ENCODE measurements at regions not wholly inside any gene's neighbourhood (a gene's known extent, or its start where the extent isn't known, plus 50 kb on each side); places are given as distances from the start of the nearest gene placed in this dataset.
A peak's percentile ranks its signal among the peaks of the same experiment; 100 is the strongest.

GRCh38 chr1:34474566-34474965 lies 280.3 kb upstream of the GJB5 start:
- Histone ChIP-seq H3K27me3 (ENCODE audit: control insufficient read depth, insufficient read depth, low read length) (no peaks in the 10 kb centered on the region), H3K4me3 (ENCODE audit: low read depth, low read length) (no peak overlapping the region), H3K36me3 (ENCODE audit: control insufficient read depth, insufficient read depth, low read length) (no peaks in the 10 kb centered on the region)
- TF ChIP-seq, protein P1, sequence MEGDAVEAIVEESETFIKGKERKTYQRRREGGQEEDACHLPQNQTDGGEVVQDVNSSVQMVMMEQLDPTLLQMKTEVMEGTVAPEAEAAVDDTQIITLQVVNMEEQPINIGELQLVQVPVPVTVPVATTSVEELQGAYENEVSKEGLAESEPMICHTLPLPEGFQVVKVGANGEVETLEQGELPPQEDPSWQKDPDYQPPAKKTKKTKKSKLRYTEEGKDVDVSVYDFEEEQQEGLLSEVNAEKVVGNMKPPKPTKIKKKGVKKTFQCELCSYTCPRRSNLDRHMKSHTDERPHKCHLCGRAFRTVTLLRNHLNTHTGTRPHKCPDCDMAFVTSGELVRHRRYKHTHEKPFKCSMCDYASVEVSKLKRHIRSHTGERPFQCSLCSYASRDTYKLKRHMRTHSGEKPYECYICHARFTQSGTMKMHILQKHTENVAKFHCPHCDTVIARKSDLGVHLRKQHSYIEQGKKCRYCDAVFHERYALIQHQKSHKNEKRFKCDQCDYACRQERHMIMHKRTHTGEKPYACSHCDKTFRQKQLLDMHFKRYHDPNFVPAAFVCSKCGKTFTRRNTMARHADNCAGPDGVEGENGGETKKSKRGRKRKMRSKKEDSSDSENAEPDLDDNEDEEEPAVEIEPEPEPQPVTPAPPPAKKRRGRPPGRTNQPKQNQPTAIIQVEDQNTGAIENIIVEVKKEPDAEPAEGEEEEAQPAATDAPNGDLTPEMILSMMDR (IDR thresholded peaks at IDR 0.05; ENCODE audit: insufficient read depth, low read length, severe bottlenecking) = no peak
- peak; percentile 72 for FAIRE-seq
- DNase-seq (ENCODE audit: low read depth) = no peak

DNA sequence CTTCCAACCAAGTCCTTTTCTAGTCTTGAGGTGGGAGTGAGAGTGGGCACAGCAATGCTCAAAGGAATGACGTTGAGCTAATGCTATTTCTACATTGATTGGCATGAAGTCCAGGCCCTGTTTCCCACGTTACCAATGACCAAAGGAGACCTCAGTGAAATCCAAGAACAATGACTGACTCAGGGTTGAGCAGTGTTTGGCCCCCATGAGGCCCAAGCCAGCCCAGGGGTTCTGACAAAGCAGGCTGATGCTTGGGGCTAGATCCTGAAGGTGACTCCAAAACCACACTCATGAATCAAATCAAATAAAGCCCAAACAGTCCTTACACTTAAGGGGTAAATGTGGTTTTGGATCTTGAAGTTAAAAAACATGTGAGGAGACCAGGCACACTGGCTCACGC lies 278.5 kb upstream of the GJB5 start:
- H3K4me3 ChIP-seq (ENCODE audit: low read depth, low read length) = no peak overlapping the region
- FAIRE-seq = no peak
- no peak for DNase-seq (ENCODE audit: low read depth)
- H3K27me3 ChIP-seq (ENCODE audit: control insufficient read depth, insufficient read depth, low read length) = no peaks in the 10 kb centered on the region
- TF ChIP-seq, protein P1 (IDR thresholded peaks at IDR 0.05; ENCODE audit: insufficient read depth, low read length, severe bottlenecking) = no peak
- no peaks in the 10 kb centered on the region for H3K36me3 ChIP-seq (ENCODE audit: control insufficient read depth, insufficient read depth, low read length)

DNA sequence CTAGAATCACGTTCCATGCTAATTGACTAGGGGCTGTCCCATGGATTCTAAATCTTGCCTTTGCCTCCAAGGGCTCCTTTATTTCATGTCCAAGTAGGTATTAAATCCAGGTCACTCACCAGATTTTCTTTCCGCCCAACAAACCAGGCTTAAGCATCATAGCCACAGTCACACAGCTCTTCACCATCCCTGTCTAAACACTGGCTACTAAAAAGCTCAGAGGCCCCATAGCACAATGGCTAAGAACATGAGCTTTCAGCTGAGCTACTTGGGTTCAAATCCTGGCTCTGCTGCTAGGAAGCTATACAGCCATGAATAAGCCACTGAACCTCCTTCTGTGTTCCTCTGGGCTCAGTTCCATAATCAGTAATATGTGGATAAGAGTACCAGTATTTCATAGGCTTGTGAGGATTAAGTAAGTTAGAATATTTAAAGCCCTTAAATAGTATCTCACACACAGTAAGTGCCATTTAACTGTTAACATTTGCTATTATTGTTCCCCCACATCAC lies 277.2 kb upstream of the GJB5 start:
- DNase-seq (ENCODE audit: low read depth) (no peak), FAIRE-seq (no peak)
- TF ChIP-seq, protein P1 (IDR thresholded peaks at IDR 0.05; ENCODE audit: insufficient read depth, low read length, severe bottlenecking) = no peak
- no peaks in the 10 kb centered on the region for H3K36me3 ChIP-seq (ENCODE audit: control insufficient read depth, insufficient read depth, low read length)
- no peaks in the 10 kb centered on the region for H3K27me3 ChIP-seq (ENCODE audit: control insufficient read depth, insufficient read depth, low read length)
- no peak overlapping the region for H3K4me3 ChIP-seq (ENCODE audit: low read depth, low read length)

GRCh38 chr1:34478515-34479076 lies 276.3 kb upstream of the GJB5 start:
- TF ChIP-seq, protein P1 (IDR thresholded peaks at IDR 0.05; ENCODE audit: insufficient read depth, low read length, severe bottlenecking) = no peak
- DNase-seq (ENCODE audit: low read depth) (no peak), FAIRE-seq (no peak)
- Histone ChIP-seq H3K4me3 (ENCODE audit: low read depth, low read length) (no peak overlapping the region), H3K27me3 (ENCODE audit: control insufficient read depth, insufficient read depth, low read length) (no peaks in the 10 kb centered on the region), H3K36me3 (ENCODE audit: control insufficient read depth, insufficient read depth, low read length) (no peaks in the 10 kb centered on the region)

GRCh38 chr1:34479731-34480130 lies 275.1 kb upstream of the GJB5 start:
- no peaks in the 10 kb centered on the region for H3K27me3 ChIP-seq (ENCODE audit: control insufficient read depth, insufficient read depth, low read length)
- H3K4me3 ChIP-seq (ENCODE audit: low read depth, low read length) = no peak overlapping the region
- DNase-seq (ENCODE audit: low read depth) = no peak
- FAIRE-seq = no peak
- no peaks in the 10 kb centered on the region for H3K36me3 ChIP-seq (ENCODE audit: control insufficient read depth, insufficient read depth, low read length)
- TF ChIP-seq, protein P1 (IDR thresholded peaks at IDR 0.05; ENCODE audit: insufficient read depth, low read length, severe bottlenecking) = no peak

All from bronchial epithelial cell (primary cell).